Adrenal gland (tissue), 9 donors: ENCODE measurements at regions not wholly inside any gene's neighbourhood (a gene's known extent, or its start where the extent isn't known, plus 50 kb on each side); places are given as distances from the start of the nearest gene placed in this dataset.

Experiments
- DNase-seq, 7 donors: peaks; one replicate each; pipeline ENCODE4 v3.0.0-alpha.2; 2019 to 2020
- H3K27ac ChIP-seq, 5 donors: fragments of 200-600 bp; sonication (generic) in 4 of 5; 1 replicate in 3 of 5; 2 replicates in 2 of 5; pipeline versions ENCODE4 v1.5.1 to v1.8.0; 2016 to 2020; ENCODE audit warnings: mild to moderate bottlenecking in 1 of 5
- H3K27me3 ChIP-seq: fragments of 200-600 bp; 2 replicates; pipeline ENCODE4 v1.8.0; 2021
- H3K36me3 ChIP-seq, 2 donors: fragments of 200-600 bp; replicated peaks in 1 of 2; 1 replicate in 1 of 2; 2 replicates in 1 of 2; pipeline versions ENCODE4 v1.5.1 to v1.8.0; 2018 to 2022
- H3K4me1 ChIP-seq, 2 donors: fragments of 200-600 bp; replicated peaks in 1 of 2; 1 replicate in 1 of 2; 2 replicates in 1 of 2; pipeline versions ENCODE4 v1.5.1 to v1.8.0; 2018 to 2021
- H3K4me3 ChIP-seq, 4 donors: fragments of 200-600 bp; sonication (generic) in 3 of 4; one replicate each; pipeline ENCODE4 v1.5.1; 2016 to 2018
- H3K9me3 ChIP-seq, 3 donors: fragments of 200-600 bp; sonication (generic) in 1 of 3; replicated peaks in 1 of 3; 1 replicate in 2 of 3; 2 replicates in 1 of 3; pipeline versions ENCODE4 v1.5.1 to v1.8.0; 2016 to 2021
- POLR2A ChIP-seq, 2 donors: fragments of 450-650 bp; IDR thresholded peaks; one replicate each; pipeline ENCODE4 v1.6.1; 2017; ENCODE audit warnings: antibody characterized with exemption in 2 of 2, mild to moderate bottlenecking in 2 of 2, moderate library complexity in 1 of 2
- WGBS, 4 donors: extraction: QIAGEN DNeasy Blood & Tissue Kit in 2 of 4; methylation state at CpG; one replicate each; pipeline versions ENCODE4 v1.1.5 to v1.1.7; 2013 to 2017; 5-methylcytosine and 5-hydroxymethylcytosine counted together
- intact Hi-C, 2 donors: fragments of 100-400 bp; cut with DNase I; formaldehyde crosslinking; loops; one replicate each; pipeline versions ENCODE4 v1.14.1 to v1.15.0; 2022 to 2023
- TF ChIP-seq, protein P1 (sequence below), 6 experiments: fragments of 450-650 bp in 4 of 6; fragments of 200-600 bp in 2 of 6; sonication (generic) in 1 of 6; IDR thresholded peaks; 1 replicate in 5 of 6; 2 replicates in 1 of 6; pipeline versions ENCODE4 v1.5.1 to v1.8.0; 2016 to 2021; ENCODE audit warnings: antibody characterized with exemption in 6 of 6, mild to moderate bottlenecking in 2 of 6, moderate library complexity in 1 of 6
- donor health status: healthy with polysubstance abuse.
- donor health status: Bipolar disorder and iron deficiency.
- donor health status: DM: yes; HTN: yes; CAD: no.
- donor health status: DM: no; HTN: no; CAD: no.
- donor health status: DM: no; HTN: no; CAD: no.

DNA sequence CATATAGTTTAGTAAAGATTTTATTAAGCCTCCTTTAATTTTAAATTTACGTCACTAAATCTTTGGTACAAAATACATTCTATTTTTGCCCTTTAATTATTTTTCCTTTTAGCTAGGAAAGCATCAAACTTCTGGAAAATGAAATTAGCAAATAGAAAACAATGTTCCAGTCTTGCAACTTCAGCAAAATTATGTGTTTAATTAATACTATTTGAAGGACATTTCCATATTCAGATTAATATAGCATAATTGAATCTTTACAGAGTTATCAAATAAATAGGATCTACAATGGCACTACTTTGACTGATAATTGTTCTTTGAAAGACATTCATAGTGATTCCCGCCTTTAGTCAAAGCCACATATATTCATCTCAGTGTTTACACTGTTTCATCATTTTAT, 904.2 kb downstream of the KCNT2 start:
- no peak overlapping the region for H3K4me3 ChIP-seq
- intact Hi-C loops: no loop called here
- WGBS, 4 donors: 74 to 81% (median 77%) methylated on average over 2 of the region's 2 CpGs

DNA sequence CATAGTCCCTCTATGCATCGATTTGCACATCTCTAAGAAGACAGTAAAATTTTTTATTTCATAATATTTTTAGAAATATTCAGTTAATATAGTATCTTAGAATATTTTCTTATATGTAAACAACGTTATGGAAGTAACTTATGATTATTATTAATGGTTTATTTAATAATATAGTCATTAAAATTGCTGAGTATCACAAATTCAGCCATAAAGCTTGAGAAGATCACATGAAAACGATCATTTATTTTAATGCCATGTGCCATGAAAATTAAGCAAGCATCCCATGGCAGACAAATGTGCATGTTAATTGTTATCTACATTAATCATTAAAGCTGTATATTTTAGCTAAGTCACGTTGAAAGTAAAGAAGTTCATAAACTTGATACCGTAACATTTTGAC, 907.1 kb downstream of the KCNT2 start:
- Histone ChIP-seq H3K36me3 (no peaks in the 10 kb centered on the region), H3K4me3 (no peak overlapping the region), H3K4me1 (no peaks in the 10 kb centered on the region), H3K27me3 (no peaks in the 10 kb centered on the region), H3K9me3 (no peaks in the 10 kb centered on the region), H3K27ac (no peak overlapping the region)
- 55 to 64% (median 58%) methylated on average over 5 of the region's 5 CpGs for WGBS, 4 donors
- intact Hi-C loops: no loop called here
- TF ChIP-seq, protein P1, sequence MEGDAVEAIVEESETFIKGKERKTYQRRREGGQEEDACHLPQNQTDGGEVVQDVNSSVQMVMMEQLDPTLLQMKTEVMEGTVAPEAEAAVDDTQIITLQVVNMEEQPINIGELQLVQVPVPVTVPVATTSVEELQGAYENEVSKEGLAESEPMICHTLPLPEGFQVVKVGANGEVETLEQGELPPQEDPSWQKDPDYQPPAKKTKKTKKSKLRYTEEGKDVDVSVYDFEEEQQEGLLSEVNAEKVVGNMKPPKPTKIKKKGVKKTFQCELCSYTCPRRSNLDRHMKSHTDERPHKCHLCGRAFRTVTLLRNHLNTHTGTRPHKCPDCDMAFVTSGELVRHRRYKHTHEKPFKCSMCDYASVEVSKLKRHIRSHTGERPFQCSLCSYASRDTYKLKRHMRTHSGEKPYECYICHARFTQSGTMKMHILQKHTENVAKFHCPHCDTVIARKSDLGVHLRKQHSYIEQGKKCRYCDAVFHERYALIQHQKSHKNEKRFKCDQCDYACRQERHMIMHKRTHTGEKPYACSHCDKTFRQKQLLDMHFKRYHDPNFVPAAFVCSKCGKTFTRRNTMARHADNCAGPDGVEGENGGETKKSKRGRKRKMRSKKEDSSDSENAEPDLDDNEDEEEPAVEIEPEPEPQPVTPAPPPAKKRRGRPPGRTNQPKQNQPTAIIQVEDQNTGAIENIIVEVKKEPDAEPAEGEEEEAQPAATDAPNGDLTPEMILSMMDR (IDR thresholded peaks at IDR 0.05): no peak
- TF ChIP-seq POLR2A (IDR thresholded peaks at IDR 0.05): no peak
- DNase-seq: no peak

More for the DNA sequence above, 904.2 kb downstream of the KCNT2 start:
- no peak for TF ChIP-seq POLR2A (IDR thresholded peaks at IDR 0.05)
- TF ChIP-seq, protein P1 (IDR thresholded peaks at IDR 0.05): no peak
- no peak overlapping the region for H3K27ac ChIP-seq
- no peaks in the 10 kb centered on the region for H3K36me3 ChIP-seq
- H3K27me3 ChIP-seq: no peaks in the 10 kb centered on the region
- no peaks in the 10 kb centered on the region for H3K4me1 ChIP-seq
- no peaks in the 10 kb centered on the region for H3K9me3 ChIP-seq
- DNase-seq: no peak

DNA sequence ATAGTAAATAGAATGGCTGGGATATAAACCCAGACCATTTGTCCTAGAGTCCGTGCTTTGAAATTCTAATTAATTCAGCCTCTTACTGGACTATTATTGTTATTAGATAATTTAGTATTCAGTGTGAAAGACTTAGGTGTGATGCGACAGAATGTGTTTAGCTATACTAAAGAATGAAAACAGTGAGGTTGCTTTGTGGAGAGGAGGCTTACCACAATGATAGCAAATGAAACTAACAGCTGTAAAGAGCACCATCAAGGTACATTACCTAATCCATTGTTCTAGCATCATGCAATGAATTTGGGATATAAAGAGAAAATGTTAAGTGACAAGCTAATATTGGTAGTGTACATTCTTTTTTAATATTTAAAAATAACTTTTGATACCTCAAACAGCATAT, 911.1 kb downstream of the KCNT2 start:
- H3K9me3 ChIP-seq: no peaks in the 10 kb centered on the region
- WGBS, 4 donors: 79 to 88% (median 83%) methylated on average over 2 of the region's 2 CpGs
- H3K4me3 ChIP-seq: no peak overlapping the region
- no peak for DNase-seq
- H3K27ac ChIP-seq: no peak overlapping the region
- no peaks in the 10 kb centered on the region for H3K27me3 ChIP-seq
- TF ChIP-seq, protein P1 (IDR thresholded peaks at IDR 0.05): no peak
- TF ChIP-seq POLR2A (IDR thresholded peaks at IDR 0.05): no peak
- no peaks in the 10 kb centered on the region for H3K4me1 ChIP-seq
- intact Hi-C loops: no loop called here
- H3K36me3 ChIP-seq: no peaks in the 10 kb centered on the region

DNA sequence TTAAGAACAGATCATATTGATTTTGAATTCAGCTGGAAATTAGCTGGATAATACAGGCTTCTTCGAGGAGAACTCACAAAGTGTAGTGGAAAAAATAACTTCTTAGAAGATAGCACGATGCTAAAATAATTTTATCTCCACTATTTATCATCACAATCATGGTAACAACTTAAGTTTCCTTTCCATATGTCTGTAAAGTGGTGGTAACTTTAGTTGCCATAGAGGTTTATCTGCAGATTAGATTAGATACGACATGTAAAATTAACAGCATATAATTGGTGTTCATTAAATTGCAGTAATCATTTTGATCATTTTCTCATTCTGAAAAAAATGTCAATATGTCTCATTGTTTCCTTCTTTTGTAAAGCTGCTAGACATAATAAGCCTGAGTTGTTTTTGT, 921.5 kb downstream of the KCNT2 start:
- Histone ChIP-seq H3K27ac (no peak overlapping the region), H3K36me3 (no peaks in the 10 kb centered on the region), H3K9me3 (no peaks in the 10 kb centered on the region), H3K27me3 (no peaks in the 10 kb centered on the region), H3K4me1 (no peaks in the 10 kb centered on the region), H3K4me3 (no peak overlapping the region)
- no peak for TF ChIP-seq POLR2A (IDR thresholded peaks at IDR 0.05)
- TF ChIP-seq, protein P1 (IDR thresholded peaks at IDR 0.05): no peak
- no peak for DNase-seq
- WGBS, 4 donors: 46 to 58% (median 53%) methylated on average over 3 of the region's 3 CpGs
- intact Hi-C loops: no loop called here
